Tibial artery (tissue), 4 donors: ENCODE measurements at regions not wholly inside any gene's neighbourhood (a gene's known extent, or its start where the extent isn't known, plus 50 kb on each side); places are given as distances from the start of the nearest gene placed in this dataset.

ENCODE experiments used
- DNase-seq, 2 donors: peaks; one replicate each; pipeline ENCODE4 v3.0.0-alpha.2; 2019
- H3K27ac ChIP-seq, 2 donors: fragments of 200-600 bp; sonication (generic) in 1 of 2; 1 replicate in 1 of 2; 2 replicates in 1 of 2; pipeline ENCODE4 v1.5.1; 2018 to 2019; ENCODE audit warnings: mild to moderate bottlenecking in 1 of 2
- H3K27me3 ChIP-seq, 2 donors: fragments of 200-600 bp; sonication (generic) in 1 of 2; one replicate each; pipeline versions ENCODE4 v1.5.1 to v1.6.0; 2016 to 2019
- H3K36me3 ChIP-seq, 3 donors: fragments of 200-600 bp; sonication (generic) in 2 of 3; one replicate each; pipeline ENCODE4 v1.5.1; 2016 to 2019; ENCODE audit warnings: mild to moderate bottlenecking in 2 of 3
- H3K4me1 ChIP-seq, 4 donors: fragments of 200-600 bp; sonication (generic) in 2 of 4; 1 replicate in 3 of 4; 2 replicates in 1 of 4; pipeline ENCODE4 v1.5.1; 2016 to 2019
- H3K4me3 ChIP-seq, 2 donors: fragments of 200-600 bp; sonication (generic) in 1 of 2; 1 replicate in 1 of 2; 2 replicates in 1 of 2; pipeline ENCODE4 v1.5.1; 2018 to 2019; ENCODE audit warnings: mild to moderate bottlenecking in 2 of 2
- H3K9me3 ChIP-seq, 3 donors: fragments of 200-600 bp; sonication (generic) in 1 of 3; one replicate each; pipeline ENCODE4 v1.5.1; 2016 to 2019
- CTCF ChIP-seq, 2 experiments: fragments of 200-600 bp in 1 of 2; fragments of 450-650 bp in 1 of 2; IDR thresholded peaks; one replicate each; pipeline ENCODE4 v1.5.1; 2017 to 2019; ENCODE audit warnings: antibody characterized with exemption in 2 of 2, mild to moderate bottlenecking in 1 of 2, moderate library complexity in 1 of 2
- intact Hi-C: fragments of 100-400 bp; cut with DNase I; formaldehyde crosslinking; loops from one replicate; pipeline ENCODE4 v1.15.0; 2023; ENCODE audit warnings: low total_unique reads

- no peaks in the 10 kb centered on the region for H3K36me3 ChIP-seq
- no peaks in the 10 kb centered on the region for H3K9me3 ChIP-seq
- no peaks in the 10 kb centered on the region for H3K4me1 ChIP-seq
- intact Hi-C loops: no loop called here
- H3K4me3 ChIP-seq: no peak overlapping the region
- TF ChIP-seq CTCF (IDR thresholded peaks at IDR 0.05): no peak
- DNase-seq: no peak
- no peak overlapping the region for H3K27ac ChIP-seq
- no peaks in the 10 kb centered on the region for H3K27me3 ChIP-seq
These were observed 379.0 kb downstream of the CCER1 start for GRCh38 chr12:90575995-90576394.

GRCh38 chr12:90574676-90575075, 380.3 kb downstream of the CCER1 start:
- Histone ChIP-seq H3K36me3 (no peaks in the 10 kb centered on the region), H3K27me3 (no peaks in the 10 kb centered on the region), H3K4me1 (no peaks in the 10 kb centered on the region), H3K4me3 (no peak overlapping the region), H3K9me3 (no peaks in the 10 kb centered on the region), H3K27ac (no peak overlapping the region)
- DNase-seq: no peak
- intact Hi-C loops: no loop called here
- TF ChIP-seq CTCF (IDR thresholded peaks at IDR 0.05): no peak

GRCh38 chr12:90572778-90573177, 382.2 kb downstream of the CCER1 start:
- no peak for TF ChIP-seq CTCF (IDR thresholded peaks at IDR 0.05)

GRCh38 chr12:90569685-90570084, 385.3 kb downstream of the CCER1 start:
- intact Hi-C loops: no loop called here
- Histone ChIP-seq H3K36me3 (no peaks in the 10 kb centered on the region), H3K4me3 (no peak overlapping the region), H3K9me3 (no peaks in the 10 kb centered on the region), H3K4me1 (no peaks in the 10 kb centered on the region), H3K27me3 (no peaks in the 10 kb centered on the region), H3K27ac (no peak overlapping the region)
- TF ChIP-seq CTCF (IDR thresholded peaks at IDR 0.05): no peak
- no peak for DNase-seq

More at GRCh38 chr12:90572778-90573177, 382.2 kb downstream of the CCER1 start:
- H3K36me3 ChIP-seq: no peaks in the 10 kb centered on the region
- no peak overlapping the region for H3K27ac ChIP-seq
- no peak for DNase-seq
- no peaks in the 10 kb centered on the region for H3K4me1 ChIP-seq
- H3K27me3 ChIP-seq: no peaks in the 10 kb centered on the region
- H3K4me3 ChIP-seq: no peak overlapping the region
- intact Hi-C loops: no loop called here
- no peaks in the 10 kb centered on the region for H3K9me3 ChIP-seq

GRCh38 chr12:90562671-90563070, 392.3 kb downstream of the CCER1 start:
- Histone ChIP-seq H3K9me3 (no peaks in the 10 kb centered on the region), H3K27ac (no peak overlapping the region), H3K4me3 (no peak overlapping the region), H3K36me3 (no peaks in the 10 kb centered on the region), H3K27me3 (no peaks in the 10 kb centered on the region), H3K4me1 (no peaks in the 10 kb centered on the region)
- DNase-seq: no peak
- no peak for TF ChIP-seq CTCF (IDR thresholded peaks at IDR 0.05)
- intact Hi-C loops: no loop called here

- Histone ChIP-seq H3K27ac (no peak overlapping the region), H3K36me3 (no peaks in the 10 kb centered on the region), H3K4me1 (no peaks in the 10 kb centered on the region), H3K4me3 (no peak overlapping the region), H3K27me3 (no peaks in the 10 kb centered on the region), H3K9me3 (no peaks in the 10 kb centered on the region)
- no peak for TF ChIP-seq CTCF (IDR thresholded peaks at IDR 0.05)
- no peak for DNase-seq
- intact Hi-C loops: no loop called here
These were observed 406.4 kb downstream of the CCER1 start for GRCh38 chr12:90548595-90548994.
